Retinal pigment epithelial cell (primary cell): ENCODE measurements at regions not wholly inside any gene's neighbourhood (a gene's known extent, or its start where the extent isn't known, plus 50 kb on each side); places are given as distances from the start of the nearest gene placed in this dataset.

Source experiments
- DNase-seq: peaks from one replicate; pipeline ENCODE4 v3.0.0-alpha.2; 2010; ENCODE audit warnings: low read depth
- H3K4me3 ChIP-seq: 2 replicates; pipeline ENCODE4 v1.5.1; 2011; ENCODE audit warnings: mild to moderate bottlenecking, low read length, control low read depth, moderate library complexity
- CTCF ChIP-seq: conservative IDR thresholded peaks from 2 replicates; pipeline ENCODE4 v1.5.1; 2011; ENCODE audit warnings: low read depth, low read length, control low read depth, inconsistent platforms

DNA sequence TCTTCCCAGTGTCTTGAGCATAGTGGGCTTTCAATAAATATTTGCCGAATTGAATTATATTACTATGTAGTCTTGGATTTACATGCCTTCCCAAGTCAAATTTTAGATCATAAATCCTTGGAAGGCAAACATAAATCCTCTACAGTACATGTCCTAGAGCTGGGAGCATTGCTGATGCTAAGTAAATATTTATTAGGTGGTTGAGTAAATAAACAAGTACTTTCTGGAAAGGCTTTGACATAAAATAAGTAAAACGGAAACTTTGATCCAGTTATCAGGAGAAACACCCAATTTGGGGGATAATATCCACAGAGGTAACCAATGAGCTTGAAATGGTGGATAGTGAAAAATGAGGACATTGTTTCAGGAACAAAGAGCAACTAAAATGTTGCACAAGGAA lies 162.8 kb upstream of the SVIL start:
- H3K4me3 ChIP-seq, result no peak overlapping the region
- TF ChIP-seq CTCF, result no peak
- no peak for DNase-seq

DNA sequence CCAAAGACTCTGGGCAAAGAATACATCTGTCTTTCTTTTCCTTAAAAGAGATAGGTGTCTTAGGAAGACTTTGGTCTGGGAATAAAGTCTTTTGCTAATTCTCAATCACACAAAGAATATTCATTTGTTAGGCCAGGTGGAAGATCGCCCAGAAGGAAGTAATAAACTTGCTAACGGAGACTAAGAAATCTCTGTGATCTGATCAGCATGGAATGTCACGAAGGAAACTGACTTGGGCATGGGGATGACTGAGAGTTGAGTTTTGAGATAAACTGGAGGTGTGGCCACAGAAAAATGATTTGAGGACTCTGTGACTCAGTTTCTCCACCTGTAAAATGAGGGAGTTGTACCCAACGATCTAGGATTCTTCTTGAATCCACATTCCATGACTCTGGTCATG lies 161.1 kb upstream of the SVIL start:
- no peak for DNase-seq
- TF ChIP-seq CTCF, result no peak
- no peak overlapping the region for H3K4me3 ChIP-seq

- no peak for DNase-seq
- TF ChIP-seq CTCF, result no peak
- no peak overlapping the region for H3K4me3 ChIP-seq
These were observed 160.2 kb upstream of the SVIL start for GRCh38 chr10:29794776-29795611.

GRCh38 chr10:29791773-29792172 lies 157.0 kb upstream of the SVIL start:
- DNase-seq, result no peak
- H3K4me3 ChIP-seq, result no peak overlapping the region
- no peak for TF ChIP-seq CTCF

DNA sequence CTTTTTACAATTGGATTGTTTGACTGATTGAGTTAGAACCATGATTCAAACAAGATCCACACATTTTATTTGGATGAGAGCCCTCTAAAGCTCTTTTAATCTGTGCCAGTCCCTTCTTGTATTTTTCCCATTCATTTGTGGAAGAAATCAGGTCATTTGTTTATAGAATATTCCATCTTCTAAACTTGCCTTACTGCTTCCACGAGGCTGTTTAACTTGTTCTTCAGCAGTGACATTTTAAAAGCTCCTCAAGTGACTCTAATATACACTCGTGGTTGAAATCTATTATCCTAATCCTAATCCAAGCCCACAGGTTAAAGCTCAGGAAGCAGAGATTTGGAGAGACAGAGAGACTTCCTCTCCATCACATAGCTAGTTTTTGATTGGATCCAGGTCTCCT lies 155.4 kb upstream of the SVIL start:
- TF ChIP-seq CTCF, result no peak
- DNase-seq, result no peak
- no peak overlapping the region for H3K4me3 ChIP-seq

GRCh38 chr10:29788113-29788512 lies 153.3 kb upstream of the SVIL start:
- no peak for DNase-seq
- no peak for TF ChIP-seq CTCF
- no peak overlapping the region for H3K4me3 ChIP-seq

- no peak overlapping the region for H3K4me3 ChIP-seq
- no peak for TF ChIP-seq CTCF
- no peak for DNase-seq
These were observed 150.9 kb upstream of the SVIL start for GRCh38 chr10:29785701-29786100.
